Cardiac fibroblast (primary cell): ENCODE measurements at regions not wholly inside any gene's neighbourhood (a gene's known extent, or its start where the extent isn't known, plus 50 kb on each side); places are given as distances from the start of the nearest gene placed in this dataset.

Experiments used
- DNase-seq, 2 donors: peaks; one replicate each; pipeline versions ENCODE4 v3.0.0 to v3.0.0-alpha.2; 2010; ENCODE audit warnings: low read depth in 2 of 2
- H3K4me3 ChIP-seq, 2 donors: replicated peaks in 1 of 2; 1 replicate in 1 of 2; 2 replicates in 1 of 2; pipeline ENCODE4 v1.5.1; 2011; ENCODE audit warnings: low read depth in 2 of 2, low read length in 2 of 2, mild to moderate bottlenecking in 2 of 2, moderate library complexity in 1 of 2
- TF ChIP-seq, protein P1 (sequence below): IDR thresholded peaks from one replicate; pipeline ENCODE4 v1.5.1; 2011; ENCODE audit warnings: low read depth, mild to moderate bottlenecking, low read length, inconsistent platforms

GRCh38 chr3:115251509-115251908 is 104.4 kb upstream of the ZBTB20 start:
- DNase-seq: no peak
- TF ChIP-seq, protein P1, sequence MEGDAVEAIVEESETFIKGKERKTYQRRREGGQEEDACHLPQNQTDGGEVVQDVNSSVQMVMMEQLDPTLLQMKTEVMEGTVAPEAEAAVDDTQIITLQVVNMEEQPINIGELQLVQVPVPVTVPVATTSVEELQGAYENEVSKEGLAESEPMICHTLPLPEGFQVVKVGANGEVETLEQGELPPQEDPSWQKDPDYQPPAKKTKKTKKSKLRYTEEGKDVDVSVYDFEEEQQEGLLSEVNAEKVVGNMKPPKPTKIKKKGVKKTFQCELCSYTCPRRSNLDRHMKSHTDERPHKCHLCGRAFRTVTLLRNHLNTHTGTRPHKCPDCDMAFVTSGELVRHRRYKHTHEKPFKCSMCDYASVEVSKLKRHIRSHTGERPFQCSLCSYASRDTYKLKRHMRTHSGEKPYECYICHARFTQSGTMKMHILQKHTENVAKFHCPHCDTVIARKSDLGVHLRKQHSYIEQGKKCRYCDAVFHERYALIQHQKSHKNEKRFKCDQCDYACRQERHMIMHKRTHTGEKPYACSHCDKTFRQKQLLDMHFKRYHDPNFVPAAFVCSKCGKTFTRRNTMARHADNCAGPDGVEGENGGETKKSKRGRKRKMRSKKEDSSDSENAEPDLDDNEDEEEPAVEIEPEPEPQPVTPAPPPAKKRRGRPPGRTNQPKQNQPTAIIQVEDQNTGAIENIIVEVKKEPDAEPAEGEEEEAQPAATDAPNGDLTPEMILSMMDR: no peak
- no peak overlapping the region for H3K4me3 ChIP-seq

GRCh38 chr3:115252679-115253078 is 105.6 kb upstream of the ZBTB20 start:
- TF ChIP-seq, protein P1: no peak

GRCh38 chr3:115254492-115255196 is 107.6 kb upstream of the ZBTB20 start:
- TF ChIP-seq, protein P1: no peak
- DNase-seq: no peak
- no peak overlapping the region for H3K4me3 ChIP-seq

More at GRCh38 chr3:115252679-115253078, 105.6 kb upstream of the ZBTB20 start:
- H3K4me3 ChIP-seq: no peak overlapping the region
- no peak for DNase-seq

DNA sequence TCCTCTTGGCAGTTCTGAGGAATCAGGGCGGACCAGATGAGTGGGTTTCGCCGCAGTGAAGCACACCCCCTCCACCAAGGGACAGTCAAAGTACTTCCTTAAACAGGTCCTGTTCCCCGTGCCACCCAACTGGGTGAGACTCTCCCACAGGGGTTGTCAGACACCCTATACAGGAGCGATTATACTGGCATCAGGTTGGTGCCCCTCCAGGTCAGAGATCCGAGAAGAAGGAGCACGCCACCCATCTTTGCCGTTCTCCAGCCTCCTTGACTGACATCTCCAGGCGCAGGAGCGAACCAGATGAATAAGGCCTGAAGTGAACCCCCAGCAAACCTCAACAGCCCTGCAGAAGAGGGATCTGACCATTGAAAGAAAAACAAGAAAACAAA is 108.1 kb upstream of the ZBTB20 start:
- TF ChIP-seq, protein P1: no peak
- no peak for DNase-seq
- H3K4me3 ChIP-seq: no peak overlapping the region

GRCh38 chr3:115270849-115271248 is 123.8 kb upstream of the ZBTB20 start:
- H3K4me3 ChIP-seq: no peak overlapping the region
- no peak for DNase-seq
- TF ChIP-seq, protein P1: no peak

- peak; percentile 71 to 76 for DNase-seq
Observed at GRCh38 chr3:115272036-115272824, 125.1 kb upstream of the ZBTB20 start.

More at GRCh38 chr3:115272036-115272824, 125.1 kb upstream of the ZBTB20 start:
- TF ChIP-seq, protein P1: no peak
- H3K4me3 ChIP-seq: no peak overlapping the region
